Mesenchymal stem cell (in vitro differentiated cells and primary cell): ENCODE measurements at regions not wholly inside any gene's neighbourhood (a gene's known extent, or its start where the extent isn't known, plus 50 kb on each side); places are given as distances from the start of the nearest gene placed in this dataset.

Experiments used
- DNase-seq: peaks from one replicate; pipeline ENCODE4 v3.0.0-alpha.2; 2013
- H2AFZ ChIP-seq: one replicate; pipeline ENCODE4 v1.6.1; 2013; ENCODE audit warnings: low read depth, mild to moderate bottlenecking, control low read depth, inconsistent platforms, low read length, moderate library complexity
- H2AK5ac ChIP-seq: 2 replicates; pipeline ENCODE4 v1.6.1; 2013; ENCODE audit warnings: low read length, moderate library complexity, mild to moderate bottlenecking, inconsistent platforms; ENCODE audit not compliant: severe bottlenecking
- H2BK120ac ChIP-seq: one replicate; pipeline ENCODE4 v1.6.1; 2013; ENCODE audit warnings: low read depth, mild to moderate bottlenecking, inconsistent platforms, low read length, moderate library complexity
- H2BK12ac ChIP-seq, 2 experiments: one replicate each; pipeline ENCODE4 v1.6.1; 2013; ENCODE audit warnings: inconsistent platforms in 2 of 2, low read length in 2 of 2, mild to moderate bottlenecking in 2 of 2, moderate library complexity in 2 of 2, control low read depth in 1 of 2
- H2BK15ac ChIP-seq: one replicate; pipeline ENCODE4 v1.6.1; 2013; ENCODE audit warnings: mild to moderate bottlenecking, low read depth, inconsistent platforms; ENCODE audit not compliant: poor library complexity, severe bottlenecking
- H2BK5ac ChIP-seq: 2 replicates; pipeline ENCODE4 v1.6.1; 2013; ENCODE audit warnings: low read depth, mild to moderate bottlenecking, low read length, control low read depth, inconsistent platforms; ENCODE audit not compliant: poor library complexity, severe bottlenecking
- H3K14ac ChIP-seq, 2 experiments: one replicate each; pipeline ENCODE4 v1.6.1; 2013; ENCODE audit warnings: inconsistent platforms in 2 of 2, low read length in 2 of 2, control low read depth in 1 of 2, mild to moderate bottlenecking in 1 of 2, moderate library complexity in 1 of 2
- H3K18ac ChIP-seq, 2 experiments: one replicate each; pipeline ENCODE4 v1.6.1; 2013; ENCODE audit warnings: inconsistent platforms in 2 of 2, low read length in 2 of 2, control low read depth in 1 of 2, low read depth in 1 of 2, mild to moderate bottlenecking in 1 of 2
- H3K23ac ChIP-seq, 2 experiments: one replicate each; pipeline ENCODE4 v1.6.1; 2013; ENCODE audit warnings: inconsistent platforms in 2 of 2, low read length in 2 of 2, mild to moderate bottlenecking in 2 of 2, moderate library complexity in 2 of 2, control low read depth in 1 of 2
- H3K27ac ChIP-seq: 2 replicates; pipeline ENCODE4 v1.5.1; 2013; ENCODE audit warnings: mild to moderate bottlenecking, moderate library complexity, low read length, control low read depth, inconsistent platforms; ENCODE audit not compliant: poor library complexity, severe bottlenecking
- H3K27me3 ChIP-seq, 2 experiments: 2 replicates each; pipeline versions ENCODE4 v1.6.1 to v1.7.0; 2013; ENCODE audit warnings: low read length in 2 of 2, mild to moderate bottlenecking in 2 of 2, moderate library complexity in 2 of 2, control low read depth in 1 of 2, inconsistent platforms in 1 of 2; ENCODE audit not compliant: control insufficient read depth in 1 of 2, insufficient read depth in 1 of 2
- H3K36me3 ChIP-seq, 2 experiments: 2 replicates each; pipeline versions ENCODE4 v1.6.1 to v1.7.0; 2013; ENCODE audit warnings: low read length in 2 of 2, control low read depth in 1 of 2, inconsistent platforms in 1 of 2, low read depth in 1 of 2, mild to moderate bottlenecking in 1 of 2; ENCODE audit not compliant: insufficient read depth in 2 of 2, control insufficient read depth in 1 of 2
- H3K4ac ChIP-seq, 2 experiments: one replicate each; pipeline ENCODE4 v1.6.1; 2013; ENCODE audit warnings: inconsistent platforms in 2 of 2, low read length in 2 of 2, mild to moderate bottlenecking in 2 of 2, moderate library complexity in 2 of 2, control low read depth in 1 of 2, low read depth in 1 of 2
- H3K4me1 ChIP-seq: 2 replicates; pipeline ENCODE4 v1.6.1; 2013; ENCODE audit warnings: low read depth, low read length, control low read depth; ENCODE audit not compliant: control insufficient read depth, insufficient read depth
- H3K4me2 ChIP-seq: 2 replicates; pipeline ENCODE4 v1.6.1; 2013; ENCODE audit warnings: low read length, mild to moderate bottlenecking, inconsistent platforms; ENCODE audit not compliant: poor library complexity, severe bottlenecking
- H3K4me3 ChIP-seq, 2 experiments: 2 replicates each; pipeline versions ENCODE4 v1.5.1 to v1.7.0; 2013; ENCODE audit warnings: low read length in 2 of 2, mild to moderate bottlenecking in 2 of 2, control low read depth in 1 of 2, low read depth in 1 of 2; ENCODE audit not compliant: insufficient read depth in 1 of 2
- H3K79me1 ChIP-seq: replicated peaks from 2 replicates; pipeline ENCODE4 v1.6.1; 2013; ENCODE audit warnings: mild to moderate bottlenecking, control low read depth, low read length, inconsistent platforms; ENCODE audit not compliant: poor library complexity, severe bottlenecking
- H3K9ac ChIP-seq: 2 replicates; pipeline ENCODE4 v1.7.0; 2013; ENCODE audit warnings: mild to moderate bottlenecking, low read length, moderate library complexity
- H3K9me3 ChIP-seq: 2 replicates; pipeline ENCODE4 v1.7.0; 2013; ENCODE audit warnings: mild to moderate bottlenecking, low read length; ENCODE audit not compliant: control insufficient read depth
- H4K8ac ChIP-seq: one replicate; pipeline ENCODE4 v1.6.1; 2013; ENCODE audit warnings: inconsistent platforms, mild to moderate bottlenecking, low read length, moderate library complexity
- H4K91ac ChIP-seq: one replicate; pipeline ENCODE4 v1.6.1; 2013; ENCODE audit warnings: mild to moderate bottlenecking, low read length, inconsistent platforms
- WGBS: methylation state at CpG from one replicate; pipeline ENCODE4 v1.1.7; 2013; ENCODE audit warnings: mixed read lengths; 5-methylcytosine and 5-hydroxymethylcytosine counted together

GRCh38 chr1:4055294-4055967 lies 155.4 kb upstream of the C1orf174 start:
- Histone ChIP-seq H3K23ac (no peak overlapping the region), H2BK15ac (no peak overlapping the region), H2BK120ac (no peak overlapping the region), H2AFZ (no peak overlapping the region), H3K18ac (no peak overlapping the region), H3K79me1 (no peaks in the 10 kb centered on the region), H3K36me3 (no peaks in the 10 kb centered on the region), H3K27me3 (no peaks in the 10 kb centered on the region), H3K27ac (no peak overlapping the region), H3K9me3 (no peaks in the 10 kb centered on the region), H2BK5ac (no peak overlapping the region), H3K4me3 (no peak overlapping the region), H3K4ac (no peak overlapping the region), H4K91ac (peak overlapping the region; percentile 39), H2BK12ac (no peak overlapping the region), H4K8ac (no peak overlapping the region), H3K4me1 (no peaks in the 10 kb centered on the region), H3K9ac (no peak overlapping the region), H3K14ac (no peak overlapping the region), H3K4me2 (no peak overlapping the region), H2AK5ac (no peak overlapping the region)
- 72% methylated on average over 15 of the region's 16 CpGs for WGBS
- DNase-seq = no peak

- WGBS = 78% methylated on average over 9 of the region's 9 CpGs
- H2AFZ ChIP-seq = no peak overlapping the region
These were observed 156.3 kb upstream of the C1orf174 start for GRCh38 chr1:4056422-4056821.

GRCh38 chr1:4056989-4057388 lies 156.9 kb upstream of the C1orf174 start:
- no peak overlapping the region for H3K27ac ChIP-seq
- no peaks in the 10 kb centered on the region for H3K27me3 ChIP-seq
- no peak overlapping the region for H2BK12ac ChIP-seq
- H3K4me3 ChIP-seq = no peak overlapping the region
- H2AFZ ChIP-seq = no peak overlapping the region
- H3K4me1 ChIP-seq = no peaks in the 10 kb centered on the region
- 86% methylated on average over 7 of the region's 7 CpGs for WGBS
- H3K9me3 ChIP-seq = no peaks in the 10 kb centered on the region
- no peak overlapping the region for H2AK5ac ChIP-seq
- H3K23ac ChIP-seq = no peak overlapping the region
- no peak for DNase-seq
- H4K8ac ChIP-seq = no peak overlapping the region
- no peak overlapping the region for H3K14ac ChIP-seq
- no peak overlapping the region for H2BK15ac ChIP-seq
- H3K4me2 ChIP-seq = no peak overlapping the region
- H4K91ac ChIP-seq = no peak overlapping the region
- no peak overlapping the region for H3K4ac ChIP-seq
- no peak overlapping the region for H2BK5ac ChIP-seq
- H3K18ac ChIP-seq = no peak overlapping the region
- no peaks in the 10 kb centered on the region for H3K79me1 ChIP-seq
- H2BK120ac ChIP-seq = no peak overlapping the region
- no peak overlapping the region for H3K9ac ChIP-seq
- no peaks in the 10 kb centered on the region for H3K36me3 ChIP-seq

More at GRCh38 chr1:4056422-4056821, 156.3 kb upstream of the C1orf174 start:
- Histone ChIP-seq H3K36me3 (no peaks in the 10 kb centered on the region), H4K91ac (no peak overlapping the region), H2AK5ac (no peak overlapping the region), H3K4ac (no peak overlapping the region), H2BK15ac (no peak overlapping the region), H3K4me2 (no peak overlapping the region), H3K9me3 (no peaks in the 10 kb centered on the region), H4K8ac (no peak overlapping the region), H3K27me3 (no peaks in the 10 kb centered on the region), H2BK12ac (no peak overlapping the region), H3K79me1 (no peaks in the 10 kb centered on the region), H3K27ac (no peak overlapping the region), H3K9ac (no peak overlapping the region), H2BK5ac (no peak overlapping the region), H3K23ac (no peak overlapping the region), H3K4me1 (no peaks in the 10 kb centered on the region), H3K18ac (no peak overlapping the region), H3K14ac (no peak overlapping the region), H3K4me3 (no peak overlapping the region), H2BK120ac (no peak overlapping the region)
- DNase-seq = no peak

- no peak overlapping the region for H4K91ac ChIP-seq
- WGBS = 78% methylated on average over 11 of the region's 11 CpGs
- no peak for DNase-seq
These were observed 157.5 kb upstream of the C1orf174 start for GRCh38 chr1:4057603-4058002.

More at GRCh38 chr1:4057603-4058002, 157.5 kb upstream of the C1orf174 start:
- Histone ChIP-seq H3K36me3 (no peaks in the 10 kb centered on the region), H3K4me2 (no peak overlapping the region), H3K27ac (no peak overlapping the region), H3K14ac (no peak overlapping the region), H2BK120ac (no peak overlapping the region), H2BK15ac (no peak overlapping the region), H2BK12ac (no peak overlapping the region), H3K9ac (no peak overlapping the region), H3K27me3 (no peaks in the 10 kb centered on the region), H3K4me1 (no peaks in the 10 kb centered on the region), H2AK5ac (no peak overlapping the region), H3K9me3 (no peaks in the 10 kb centered on the region), H3K4me3 (no peak overlapping the region), H2AFZ (no peak overlapping the region), H3K79me1 (no peaks in the 10 kb centered on the region), H2BK5ac (no peak overlapping the region), H3K4ac (no peak overlapping the region), H3K23ac (no peak overlapping the region), H4K8ac (no peak overlapping the region), H3K18ac (no peak overlapping the region)
